ENCODE measurements at regions not wholly inside any gene's neighbourhood (a gene's known extent, or its start where the extent isn't known, plus 50 kb on each side); places are given as distances from the start of the nearest gene placed in this dataset.

- Histone ChIP-seq H3K27me3 (ENCODE audit: control insufficient read depth, insufficient read depth, low read length) (peaks cover 10% of the 10 kb centered on the region), H3K27ac (ENCODE audit: low read depth, low read length) (no peak overlapping the region), H3K4me3 (ENCODE audit: low read depth, low read length) (no peak overlapping the region), H3K9me3 (ENCODE audit: control insufficient read depth, insufficient read depth, low read length) (no peaks in the 10 kb centered on the region)
- no peak for TF ChIP-seq CTCF (IDR thresholded peaks at IDR 0.05; ENCODE audit: low read depth, low read length)
- no peak for DNase-seq (ENCODE audit: low read depth, low spot score)
- POLR2A ChIA-PET = no interaction called here
- CTCF ChIA-PET = no interaction called here
These were observed 83.4 kb downstream of the C13orf42 start for GRCh38 chr13:51027644-51028043.

GRCh38 chr13:51026016-51026415 lies 85.1 kb downstream of the C13orf42 start:
- no peak for DNase-seq (ENCODE audit: low read depth, low spot score)
- Histone ChIP-seq H3K27ac (ENCODE audit: low read depth, low read length) (no peak overlapping the region), H3K9me3 (ENCODE audit: control insufficient read depth, insufficient read depth, low read length) (no peaks in the 10 kb centered on the region), H3K4me3 (ENCODE audit: low read depth, low read length) (no peak overlapping the region), H3K27me3 (ENCODE audit: control insufficient read depth, insufficient read depth, low read length) (peaks cover 9% of the 10 kb centered on the region)
- CTCF ChIA-PET = no interaction called here
- TF ChIP-seq CTCF (IDR thresholded peaks at IDR 0.05; ENCODE audit: low read depth, low read length) = no peak
- POLR2A ChIA-PET = no interaction called here

- CTCF ChIA-PET = no interaction called here
- TF ChIP-seq CTCF (IDR thresholded peaks at IDR 0.05; ENCODE audit: low read depth, low read length) = no peak
- Histone ChIP-seq H3K9me3 (ENCODE audit: control insufficient read depth, insufficient read depth, low read length) (no peaks in the 10 kb centered on the region), H3K27ac (ENCODE audit: low read depth, low read length) (no peak overlapping the region), H3K27me3 (ENCODE audit: control insufficient read depth, insufficient read depth, low read length) (peaks cover 6% of the 10 kb centered on the region), H3K4me3 (ENCODE audit: low read depth, low read length) (no peak overlapping the region)
- no peak for DNase-seq (ENCODE audit: low read depth, low spot score)
- POLR2A ChIA-PET = no interaction called here
These were observed 85.7 kb downstream of the C13orf42 start for GRCh38 chr13:51025245-51025905.

- CTCF ChIA-PET = interaction anchor here (1.0 kb wide), 1 partner anchor 9 kb away, joined by 3 read pairs; no protein-coding TSS in a partner anchor
- POLR2A ChIA-PET = no interaction called here
These were observed 89.3 kb downstream of the C13orf42 start for GRCh38 chr13:51021811-51022210.

More at GRCh38 chr13:51021811-51022210, 89.3 kb downstream of the C13orf42 start:
- TF ChIP-seq CTCF (IDR thresholded peaks at IDR 0.05; ENCODE audit: low read depth, low read length) = no peak
- Histone ChIP-seq H3K27me3 (ENCODE audit: control insufficient read depth, insufficient read depth, low read length) (peaks cover 6% of the 10 kb centered on the region), H3K9me3 (ENCODE audit: control insufficient read depth, insufficient read depth, low read length) (no peaks in the 10 kb centered on the region), H3K4me3 (ENCODE audit: low read depth, low read length) (no peak overlapping the region), H3K27ac (ENCODE audit: low read depth, low read length) (no peak overlapping the region)
- DNase-seq (ENCODE audit: low read depth, low spot score) = no peak

Data from AG04450 (cell line).